ENCODE measurements at regions not wholly inside any gene's neighbourhood (a gene's known extent, or its start where the extent isn't known, plus 50 kb on each side); places are given as distances from the start of the nearest gene placed in this dataset.

- H3K23me2 ChIP-seq (ENCODE audit: insufficient read length, low read depth, low read length, poor library complexity, severe bottlenecking), result no peaks in the 10 kb centered on the region
- no peak for DNase-seq
Measured at GRCh38 chr14:30496852-30497251, 62.1 kb upstream of the G2E3 start.

More at GRCh38 chr14:30496852-30497251, 62.1 kb upstream of the G2E3 start:
- Mint-ChIP-seq H3K36me3 (ENCODE audit: insufficient read depth in 1 of 3, low read depth in 3 of 3) (no peaks in the 10 kb centered on the region), H3K9me3 (no peaks in the 10 kb centered on the region), H3K27ac (no peak overlapping the region), H3K27me3 (ENCODE audit: low read depth) (no peaks in the 10 kb centered on the region), H3K4me1 (no peaks in the 10 kb centered on the region), H3K4me3 (no peak overlapping the region)
- Histone ChIP-seq H3K23ac (ENCODE audit: insufficient read length, low read depth, low read length) (no peak overlapping the region), H3K79me1 (ENCODE audit: insufficient read depth, low read depth, low read length, poor library complexity, severe bottlenecking) (no peaks in the 10 kb centered on the region), H4K91ac (ENCODE audit: insufficient read length, low read depth, low read length) (no peak overlapping the region), H3K4ac (ENCODE audit: low read depth, low read length) (no peak overlapping the region), H3K18ac (ENCODE audit: insufficient read length, low read depth, low read length) (no peak overlapping the region), H3K4me2 (ENCODE audit: insufficient read depth, insufficient read length, low read length) (no peak overlapping the region), H3K4me1 (ENCODE audit: insufficient read depth, low read length) (no peaks in the 10 kb centered on the region), H3K27me3 (ENCODE audit: insufficient read depth, low read length) (no peaks in the 10 kb centered on the region), H2BK20ac (ENCODE audit: low read depth, low read length, poor library complexity, severe bottlenecking) (no peak overlapping the region), H3K14ac (ENCODE audit: insufficient read depth, low read length) (no peak overlapping the region), H3K27ac (ENCODE audit: insufficient read length, low read depth, low read length) (no peak overlapping the region), H3K79me2 (ENCODE audit: insufficient read depth, low read length) (no peaks in the 10 kb centered on the region), H2BK5ac (ENCODE audit: insufficient read length, low read length) (no peak overlapping the region), H2BK120ac (ENCODE audit: low read depth, low read length, poor library complexity, severe bottlenecking) (no peak overlapping the region), H3K9me3 (ENCODE audit: control insufficient read depth, low read depth, low read length) (no peaks in the 10 kb centered on the region), H2AFZ (ENCODE audit: low read length) (no peak overlapping the region), H2BK15ac (ENCODE audit: low read depth, low read length) (no peak overlapping the region), H4K5ac (ENCODE audit: insufficient read length, low read depth, low read length) (no peak overlapping the region), H4K20me1 (ENCODE audit: control insufficient read depth, insufficient read depth, insufficient read length) (no peaks in the 10 kb centered on the region), H2BK12ac (ENCODE audit: insufficient read length, low read depth, low read length) (no peak overlapping the region), H3T11ph (ENCODE audit: low read length) (no peak overlapping the region), H3K56ac (ENCODE audit: insufficient read length, low read depth, low read length) (no peak overlapping the region), H3K9ac (ENCODE audit: extremely low read depth, insufficient read length, low read length) (no peak overlapping the region), H2AK5ac (ENCODE audit: insufficient read length, low read length) (no peak overlapping the region), H4K8ac (replicated peaks; ENCODE audit: insufficient read length, low read depth, low read length) (no peak overlapping the region)
- no CpG with 5 or more reads among the region's 1 CpG for WGBS (ENCODE audit: extremely low coverage, insufficient read length, low lambda C conversion rate)
- no peak for TF ChIP-seq CTCF (conservative IDR thresholded peaks at IDR 0.05)

Data from H9 (cell line).